HCT116 (cell line): ENCODE measurements at regions not wholly inside any gene's neighbourhood (a gene's known extent, or its start where the extent isn't known, plus 50 kb on each side); places are given as distances from the start of the nearest gene placed in this dataset.

Experiments
- ATAC-seq: fragments of 200-7000 bp; cut with Tn5 transposase; 2 replicates; pipeline ENCODE4 v1.9.1; 2020; ENCODE audit warnings: mild to moderate bottlenecking, moderate library complexity
- BruUV-seq: library from RNA; stranded (reverse); fragments of 400-500 nt; replicated peaks from 2 replicates; lab custom pipeline; 2021; lab: Mats Ljungman, UMichigan
- CTCF ChIA-PET: fragments of 300-600 bp; sonication (Branson Sonifier 250); formaldehyde crosslinking; loops from one replicate; lab custom pipeline; 2021; ENCODE audit warnings: antibody characterized with exemption; lab: Charles Lee
- POLR2A ChIA-PET: fragments of 300-600, 350-600 bp; sonication (Branson Sonifier 250); formaldehyde crosslinking; loops from one replicate; lab custom pipeline; 2021; ENCODE audit warnings: antibody characterized with exemption; lab: Charles Lee
- RAD21 ChIA-PET, 2 experiments: fragments of 300-600 bp; sonication (Branson Sonifier 250); formaldehyde crosslinking; loops; one replicate each; lab custom pipeline; 2023; ENCODE audit warnings: low total read pairs in 2 of 2; ENCODE audit not compliant: uncharacterized antibody in 2 of 2, unreplicated experiment in 2 of 2, low non-redundant PET in 1 of 2; lab: Charles Lee
- DNase-seq: peaks from one replicate; pipeline ENCODE4 v3.0.0-alpha.2; 2010; ENCODE audit warnings: low read depth, low spot score
- H2AFZ ChIP-seq: fragments of 200-600 bp; shearing (Covaris generic), sonication (generic); 2 replicates; pipeline ENCODE4 v1.6.1; 2017; ENCODE audit warnings: low read depth, mixed run types, mixed read lengths, antibody characterized with exemption, low read length; ENCODE audit not compliant: poor library complexity, severe bottlenecking
- H3K27ac ChIP-seq: 2 replicates; pipeline ENCODE4 v1.5.1; 2012; ENCODE audit warnings: low read depth, low read length
- H3K27me3 ChIP-seq: fragments of 200-600 bp; sonication (generic); 2 replicates; pipeline ENCODE4 v1.6.1; 2016; ENCODE audit warnings: mixed run types, low read length, mixed read lengths; ENCODE audit not compliant: insufficient read depth
- H3K36me3 ChIP-seq, 2 experiments: fragments of 200-500 bp in 1 of 2; fragments of 200-600 bp in 1 of 2; sonication (Bioruptor generic) in 1 of 2; sonication (generic) in 1 of 2; 2 replicates each; pipeline versions ENCODE4 v1.5.1 to v1.6.1; 2014 to 2016; ENCODE audit warnings: low read length in 2 of 2, inconsistent platforms in 1 of 2, mixed read lengths in 1 of 2, mixed run types in 1 of 2; ENCODE audit not compliant: insufficient read depth in 2 of 2, control insufficient read depth in 1 of 2
- H3K4me1 ChIP-seq, 2 experiments: fragments of 200-600 bp in 1 of 2; sonication (generic) in 1 of 2; 2 replicates each; pipeline versions ENCODE4 v1.5.1 to v1.6.1; 2012 to 2017; ENCODE audit warnings: low read length in 2 of 2, inconsistent platforms in 1 of 2, mild to moderate bottlenecking in 1 of 2, mixed read lengths in 1 of 2, mixed run types in 1 of 2, moderate library complexity in 1 of 2; ENCODE audit not compliant: insufficient read depth in 2 of 2, control insufficient read depth in 1 of 2
- H3K4me2 ChIP-seq: fragments of 200-600 bp; sonication (generic); 2 replicates; pipeline ENCODE4 v1.6.1; 2017; ENCODE audit warnings: mixed run types, low read length, mixed read lengths
- H3K4me3 ChIP-seq, 2 experiments: fragments of 200-600 bp in 1 of 2; sonication (generic) in 1 of 2; replicated peaks in 1 of 2; 2 replicates each; pipeline ENCODE4 v1.5.1; 2011 to 2016; ENCODE audit warnings: low read length in 2 of 2, control low read depth in 1 of 2, low read depth in 1 of 2, mild to moderate bottlenecking in 1 of 2, mixed read lengths in 1 of 2, mixed run types in 1 of 2
- H3K79me2 ChIP-seq: fragments of 200-600 bp; sonication (generic); 2 replicates; pipeline ENCODE4 v1.6.1; 2017; ENCODE audit warnings: mild to moderate bottlenecking, mixed run types, low read length, moderate library complexity, mixed read lengths; ENCODE audit not compliant: insufficient read depth
- H3K9ac ChIP-seq: fragments of 200-600 bp; sonication (generic); 2 replicates; pipeline ENCODE4 v1.6.1; 2016; ENCODE audit warnings: low read length, mixed read lengths
- H3K9me2 ChIP-seq: fragments of 200-600 bp; sonication (generic), shearing (Covaris generic); 2 replicates; pipeline ENCODE4 v1.6.1; 2017; ENCODE audit warnings: mixed run types, mild to moderate bottlenecking, moderate library complexity; ENCODE audit not compliant: insufficient read depth
- H3K9me3 ChIP-seq, 2 experiments: fragments of 200-500 bp in 1 of 2; fragments of 200-600 bp in 1 of 2; sonication (Bioruptor generic) in 1 of 2; sonication (generic) in 1 of 2; 2 replicates each; pipeline ENCODE4 v1.6.1; 2014 to 2017; ENCODE audit warnings: low read length in 2 of 2, mixed read lengths in 2 of 2, inconsistent platforms in 1 of 2, low read depth in 1 of 2, mild to moderate bottlenecking in 1 of 2, mixed run types in 1 of 2, moderate library complexity in 1 of 2; ENCODE audit not compliant: control insufficient read depth in 1 of 2, insufficient read depth in 1 of 2
- H4K20me1 ChIP-seq: fragments of 200-600 bp; sonication (generic), shearing (Covaris generic); 2 replicates; pipeline ENCODE4 v1.6.1; 2017; ENCODE audit warnings: mixed run types, mild to moderate bottlenecking, moderate library complexity; ENCODE audit not compliant: insufficient read depth
- CTCF ChIP-seq, 3 experiments: fragments of 200-600 bp in 1 of 3; sonication (generic) in 1 of 3; IDR thresholded peaks in 2 of 3; conservative IDR thresholded peaks in 1 of 3; 2 replicates each; pipeline ENCODE4 v1.5.1; 2012 to 2017; ENCODE audit warnings: low read depth in 2 of 3, low read length in 2 of 3, antibody characterized with exemption in 1 of 3, borderline replicate concordance in 1 of 3, control low read depth in 1 of 3, mild to moderate bottlenecking in 1 of 3, mixed read lengths in 1 of 3, mixed run types in 1 of 3, moderate library complexity in 1 of 3; ENCODE audit not compliant: insufficient read depth in 1 of 3
- EGR1 ChIP-seq: IDR thresholded peaks from 2 replicates; pipeline ENCODE4 v1.6.1; 2012; ENCODE audit warnings: low read depth
- EZH2 ChIP-seq: fragments of 200-600 bp; sonication (generic); IDR thresholded peaks from 2 replicates; pipeline ENCODE4 v1.6.1; 2017; ENCODE audit warnings: antibody characterized with exemption, mixed run types
- JUND ChIP-seq: IDR thresholded peaks from 2 replicates; pipeline ENCODE4 v1.6.1; 2012
- MAX ChIP-seq: IDR thresholded peaks from 2 replicates; pipeline ENCODE4 v1.6.1; 2012
- POLR2AphosphoS5 ChIP-seq: IDR thresholded peaks from 2 replicates; pipeline ENCODE4 v1.6.1; 2011; ENCODE audit warnings: mild to moderate bottlenecking, low read depth, low read length, moderate library complexity
- SIN3A ChIP-seq: IDR thresholded peaks from 2 replicates; pipeline ENCODE4 v1.6.1; 2012; ENCODE audit warnings: low read depth
- SP1 ChIP-seq: IDR thresholded peaks from 2 replicates; pipeline ENCODE4 v1.6.1; 2012; ENCODE audit warnings: low read depth
- TCF7L2 ChIP-seq: IDR thresholded peaks from 2 replicates; pipeline ENCODE4 v1.7.0; 2011; ENCODE audit warnings: borderline replicate concordance, inconsistent platforms; ENCODE audit not compliant: insufficient read depth, insufficient read length; ENCODE audit errors: extremely low read depth
- YY1 ChIP-seq: IDR thresholded peaks from 2 replicates; pipeline ENCODE4 v1.6.1; 2011; ENCODE audit warnings: low read length, low read depth, moderate library complexity, mild to moderate bottlenecking; ENCODE audit not compliant: insufficient replicate concordance; ENCODE audit errors: extremely low read depth
- ZFX ChIP-seq: fragments of 450-650 bp; IDR thresholded peaks from 2 replicates; pipeline ENCODE4 v1.6.1; 2017
- intact Hi-C: fragments of 100-400 bp; cut with micrococcal nuclease; formaldehyde crosslinking; loops from 2 replicates; pipeline ENCODE4 v1.10.0; 2022

GRCh38 chr17:70642059-70642458, 472.7 kb downstream of the KCNJ2 start:
- POLR2A ChIA-PET = interaction anchor here (1.1 kb wide), 1 partner anchor 18 kb away, joined by 3 read pairs; no protein-coding TSS in a partner anchor
- H3K27me3 ChIP-seq = no peaks in the 10 kb centered on the region

More at GRCh38 chr17:70642059-70642458, 472.7 kb downstream of the KCNJ2 start:
- Histone ChIP-seq H3K9ac (no peak overlapping the region), H3K4me2 (no peak overlapping the region), H3K36me3 (no peaks in the 10 kb centered on the region), H2AFZ (no peak overlapping the region), H3K79me2 (no peaks in the 10 kb centered on the region), H3K9me2 (no peaks in the 10 kb centered on the region), H3K27ac (no peak overlapping the region), H4K20me1 (no peaks in the 10 kb centered on the region), H3K4me1 (no peaks in the 10 kb centered on the region), H3K4me3 (no peak overlapping the region), H3K9me3 (no peaks in the 10 kb centered on the region)
- RAD21 ChIA-PET = no interaction called here
- DNase-seq = no peak
- TF ChIP-seq YY1 = no peak
- TF ChIP-seq CTCF (IDR thresholded peaks at IDR 0.05 in 2 of 3, conservative IDR thresholded peaks at IDR 0.05 in 1 of 3; ENCODE audit: borderline replicate concordance in 1 of 3, insufficient read depth in 1 of 3, low read depth in 2 of 3, low read length in 2 of 3) = no peak
- no peak for TF ChIP-seq MAX
- no peak for TF ChIP-seq EGR1
- no peak for TF ChIP-seq SIN3A
- no peak for TF ChIP-seq TCF7L2
- TF ChIP-seq ZFX = no peak
- no peak for TF ChIP-seq POLR2AphosphoS5
- no peak for TF ChIP-seq JUND
- TF ChIP-seq SP1 = no peak
- TF ChIP-seq EZH2 = no peak
- intact Hi-C loops = no loop called here
- CTCF ChIA-PET = no interaction called here
- ATAC-seq = no peak
- no TSS peak for BruUV-seq
